ENCODE measurements at regions not wholly inside any gene's neighbourhood (a gene's known extent, or its start where the extent isn't known, plus 50 kb on each side); places are given as distances from the start of the nearest gene placed in this dataset.
A peak's percentile ranks its signal among the peaks of the same experiment; 100 is the strongest.

DNA sequence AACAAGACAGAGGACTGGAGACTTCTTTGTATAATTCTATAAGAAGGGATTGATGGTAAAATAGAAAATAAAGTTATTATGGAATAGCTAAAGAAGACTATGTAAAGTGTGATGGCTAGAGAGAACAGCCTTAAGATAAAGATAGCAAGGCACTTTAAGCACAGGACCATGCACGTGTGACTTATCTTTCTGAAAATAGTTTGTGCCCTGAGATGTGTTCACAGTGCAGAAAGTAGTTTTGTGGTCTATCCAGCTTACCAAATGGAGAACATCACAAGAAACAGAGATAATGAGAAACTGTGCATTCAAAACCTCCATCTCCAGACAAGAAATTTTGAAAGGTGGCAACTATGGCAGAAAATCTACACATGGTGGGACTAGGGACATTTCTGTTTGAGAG is 213.3 kb downstream of the PARM1 start:
- DNase-seq (ENCODE audit: low read depth in 2 of 2) = no peak
- H3K4me3 ChIP-seq (replicated peaks in 1 of 2; ENCODE audit: low read depth in 2 of 2, low read length in 2 of 2) = no peak overlapping the region
- TF ChIP-seq, protein P1, sequence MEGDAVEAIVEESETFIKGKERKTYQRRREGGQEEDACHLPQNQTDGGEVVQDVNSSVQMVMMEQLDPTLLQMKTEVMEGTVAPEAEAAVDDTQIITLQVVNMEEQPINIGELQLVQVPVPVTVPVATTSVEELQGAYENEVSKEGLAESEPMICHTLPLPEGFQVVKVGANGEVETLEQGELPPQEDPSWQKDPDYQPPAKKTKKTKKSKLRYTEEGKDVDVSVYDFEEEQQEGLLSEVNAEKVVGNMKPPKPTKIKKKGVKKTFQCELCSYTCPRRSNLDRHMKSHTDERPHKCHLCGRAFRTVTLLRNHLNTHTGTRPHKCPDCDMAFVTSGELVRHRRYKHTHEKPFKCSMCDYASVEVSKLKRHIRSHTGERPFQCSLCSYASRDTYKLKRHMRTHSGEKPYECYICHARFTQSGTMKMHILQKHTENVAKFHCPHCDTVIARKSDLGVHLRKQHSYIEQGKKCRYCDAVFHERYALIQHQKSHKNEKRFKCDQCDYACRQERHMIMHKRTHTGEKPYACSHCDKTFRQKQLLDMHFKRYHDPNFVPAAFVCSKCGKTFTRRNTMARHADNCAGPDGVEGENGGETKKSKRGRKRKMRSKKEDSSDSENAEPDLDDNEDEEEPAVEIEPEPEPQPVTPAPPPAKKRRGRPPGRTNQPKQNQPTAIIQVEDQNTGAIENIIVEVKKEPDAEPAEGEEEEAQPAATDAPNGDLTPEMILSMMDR (IDR thresholded peaks at IDR 0.05; ENCODE audit: low read depth, low read length) = no peak

DNA sequence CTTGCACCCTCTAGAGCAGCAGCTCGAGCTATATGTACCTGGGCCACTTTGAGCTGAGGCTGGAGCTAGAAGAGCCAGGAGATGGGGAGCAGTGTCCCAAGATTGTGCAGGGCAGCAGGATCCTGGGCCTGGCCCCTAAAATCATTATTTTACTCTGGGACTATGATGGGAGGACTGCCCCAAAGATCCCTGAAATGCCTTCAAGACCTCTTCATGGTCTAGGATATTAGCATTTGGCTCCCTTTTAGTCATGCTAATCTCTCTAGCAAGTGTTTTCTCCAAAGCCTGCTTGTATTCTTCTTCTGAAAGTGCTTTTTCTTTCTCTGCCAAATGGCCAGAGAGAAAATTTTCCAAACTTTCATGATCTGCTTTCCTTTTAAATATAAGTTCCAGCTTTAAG is 211.6 kb downstream of the PARM1 start:
- TF ChIP-seq, protein P1 (IDR thresholded peaks at IDR 0.05; ENCODE audit: low read depth, low read length) = no peak
- no peak for DNase-seq (ENCODE audit: low read depth in 2 of 2)
- H3K4me3 ChIP-seq (replicated peaks in 1 of 2; ENCODE audit: low read depth in 2 of 2, low read length in 2 of 2) = no peak overlapping the region

DNA sequence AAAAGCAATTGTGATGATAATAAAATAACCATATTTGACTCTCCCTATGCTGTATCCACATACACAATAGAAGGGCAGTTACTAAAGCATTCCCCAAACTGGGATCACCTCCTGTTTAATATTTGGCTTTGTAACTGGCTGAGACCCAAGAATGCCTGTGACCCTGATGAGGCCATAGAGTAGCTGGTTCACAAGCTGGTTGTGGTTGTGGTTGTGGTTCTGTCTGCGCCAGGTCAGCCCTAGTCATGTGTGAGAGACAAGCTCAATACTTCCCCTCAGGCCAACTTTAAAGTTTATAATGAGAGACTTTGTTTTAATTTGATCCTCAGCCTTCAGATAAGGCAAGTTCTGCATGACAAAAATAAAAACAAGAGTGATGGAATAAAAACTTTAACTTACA is 209.9 kb downstream of the PARM1 start:
- peak in 1 of 2 donors; percentile 22 for DNase-seq (ENCODE audit: low read depth in 2 of 2)
- no peak overlapping the region for H3K4me3 ChIP-seq (replicated peaks in 1 of 2; ENCODE audit: low read depth in 2 of 2, low read length in 2 of 2)
- TF ChIP-seq, protein P1 (IDR thresholded peaks at IDR 0.05; ENCODE audit: low read depth, low read length) = no peak

DNA sequence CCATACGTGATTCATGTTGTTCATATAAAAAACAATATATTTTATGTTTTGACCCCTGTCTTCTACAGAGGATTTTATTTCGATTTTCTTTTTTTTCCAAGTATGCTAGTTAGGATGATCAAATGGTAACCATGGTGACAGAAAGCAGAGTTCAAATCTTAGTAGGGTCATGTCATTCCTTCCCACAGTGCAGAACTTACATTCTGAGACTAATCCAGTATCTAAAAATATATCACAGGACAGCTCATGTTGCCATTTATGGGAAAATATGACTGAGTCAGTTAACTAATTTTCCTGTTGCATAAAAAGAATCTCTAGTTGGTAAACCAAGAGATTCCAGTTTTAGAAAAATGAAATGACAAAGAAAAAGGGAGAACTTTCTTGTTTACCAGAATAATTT is 209.5 kb downstream of the PARM1 start:
- H3K4me3 ChIP-seq (replicated peaks in 1 of 2; ENCODE audit: low read depth in 2 of 2, low read length in 2 of 2) = no peak overlapping the region
- TF ChIP-seq, protein P1 (IDR thresholded peaks at IDR 0.05; ENCODE audit: low read depth, low read length) = no peak
- DNase-seq (ENCODE audit: low read depth in 2 of 2) = peak in 1 of 2 donors; percentile 40

DNA sequence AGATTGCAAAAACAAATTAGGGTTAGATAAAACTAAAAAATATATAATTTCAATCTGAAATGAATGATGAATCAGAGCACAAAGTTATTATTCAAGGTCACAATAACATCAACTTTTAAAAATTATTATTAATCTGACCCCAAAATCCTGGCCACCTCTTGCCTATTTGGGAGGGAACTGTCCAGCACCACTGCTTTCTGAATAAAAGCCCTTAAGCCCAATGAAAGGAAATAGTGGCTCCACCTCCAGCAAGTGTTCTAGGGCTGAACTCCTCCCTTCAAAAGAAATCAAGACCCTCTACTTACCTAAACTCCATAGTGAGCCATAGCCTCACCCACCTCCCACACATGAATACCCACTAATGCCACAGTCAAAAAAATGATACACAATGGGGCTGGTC is 208.2 kb downstream of the PARM1 start:
- TF ChIP-seq, protein P1 (IDR thresholded peaks at IDR 0.05; ENCODE audit: low read depth, low read length) = no peak
- peak in 1 of 2 donors; percentile 2 for DNase-seq (ENCODE audit: low read depth in 2 of 2)

DNA sequence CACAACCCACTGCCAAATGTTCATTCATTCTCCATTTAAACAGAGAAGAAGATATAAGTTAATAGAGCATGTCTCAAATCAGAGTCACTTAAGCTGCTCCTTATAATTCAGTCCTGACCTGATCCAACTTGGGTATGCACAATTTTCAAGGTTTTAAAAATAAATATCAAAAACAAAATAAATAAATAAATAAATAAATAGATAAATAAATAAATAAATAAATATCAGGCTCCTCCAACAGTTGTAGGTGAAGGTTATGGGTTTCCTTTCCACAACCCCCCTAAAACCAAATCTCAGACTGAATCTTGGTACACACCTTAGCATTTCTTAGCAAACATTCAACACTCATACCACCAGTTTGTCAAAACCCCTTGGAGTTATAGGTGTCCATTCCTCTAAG is 204.4 kb downstream of the PARM1 start:
- TF ChIP-seq, protein P1 (IDR thresholded peaks at IDR 0.05; ENCODE audit: low read depth, low read length) = no peak
- DNase-seq (ENCODE audit: low read depth in 2 of 2) = no peak
- no peak overlapping the region for H3K4me3 ChIP-seq (replicated peaks in 1 of 2; ENCODE audit: low read depth in 2 of 2, low read length in 2 of 2)

More for the DNA sequence above, 208.2 kb downstream of the PARM1 start:
- no peak overlapping the region for H3K4me3 ChIP-seq (replicated peaks in 1 of 2; ENCODE audit: low read depth in 2 of 2, low read length in 2 of 2)
